ENCODE measurements at regions not wholly inside any gene's neighbourhood (a gene's known extent, or its start where the extent isn't known, plus 50 kb on each side); places are given as distances from the start of the nearest gene placed in this dataset.
A peak's percentile ranks its signal among the peaks of the same experiment; 100 is the strongest.
"Not testable (repeated sequence)": the region's sequence is repeated elsewhere in the genome, so short reads cannot be mapped to it uniquely, and the experiment has no call there.

DNA sequence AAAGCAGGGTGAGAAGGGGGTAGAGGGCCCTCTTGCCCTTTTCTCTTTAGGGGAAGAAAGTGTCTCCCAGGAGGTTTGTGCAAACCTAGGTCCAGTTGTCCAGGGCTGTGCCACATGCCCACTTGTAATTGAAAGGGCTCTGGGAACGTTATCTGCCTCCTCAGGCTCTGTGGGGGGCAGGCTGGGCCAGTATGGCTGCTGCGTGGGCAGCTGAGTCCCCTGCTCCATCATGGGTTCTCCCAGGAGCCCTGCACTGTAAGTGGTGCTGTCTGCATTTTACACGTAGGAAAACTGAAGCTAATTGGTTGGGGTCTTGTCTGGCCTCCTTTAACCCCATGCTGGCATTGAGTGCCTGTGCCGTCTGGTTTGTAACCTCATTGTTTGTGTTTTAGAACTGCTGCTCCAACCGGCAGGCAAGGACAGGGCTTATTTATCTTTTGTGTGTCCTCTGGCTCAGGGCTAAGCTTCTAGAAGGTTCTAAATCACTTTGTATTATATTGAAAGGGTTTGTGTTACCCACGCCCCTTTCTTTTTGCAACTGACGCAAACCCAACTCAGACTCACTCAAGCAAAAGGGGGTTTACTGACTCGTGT lies 117.7 kb upstream of the CIBAR2 start:
- peak overlapping the region in 1 of 2 donors; percentile 9 for H3K27ac ChIP-seq
- H3K27me3 ChIP-seq = no peaks in the 10 kb centered on the region
- H3K4me3 ChIP-seq = no peak overlapping the region
- intact Hi-C loops (cut with DNase I; ENCODE audit: low total_unique reads) = no loop called here
- H3K36me3 ChIP-seq (ENCODE audit: low read depth, missing control alignments) = no peaks in the 10 kb centered on the region
- no peak for TF ChIP-seq POLR2A (IDR thresholded peaks at IDR 0.05)
- TF ChIP-seq, protein P1, sequence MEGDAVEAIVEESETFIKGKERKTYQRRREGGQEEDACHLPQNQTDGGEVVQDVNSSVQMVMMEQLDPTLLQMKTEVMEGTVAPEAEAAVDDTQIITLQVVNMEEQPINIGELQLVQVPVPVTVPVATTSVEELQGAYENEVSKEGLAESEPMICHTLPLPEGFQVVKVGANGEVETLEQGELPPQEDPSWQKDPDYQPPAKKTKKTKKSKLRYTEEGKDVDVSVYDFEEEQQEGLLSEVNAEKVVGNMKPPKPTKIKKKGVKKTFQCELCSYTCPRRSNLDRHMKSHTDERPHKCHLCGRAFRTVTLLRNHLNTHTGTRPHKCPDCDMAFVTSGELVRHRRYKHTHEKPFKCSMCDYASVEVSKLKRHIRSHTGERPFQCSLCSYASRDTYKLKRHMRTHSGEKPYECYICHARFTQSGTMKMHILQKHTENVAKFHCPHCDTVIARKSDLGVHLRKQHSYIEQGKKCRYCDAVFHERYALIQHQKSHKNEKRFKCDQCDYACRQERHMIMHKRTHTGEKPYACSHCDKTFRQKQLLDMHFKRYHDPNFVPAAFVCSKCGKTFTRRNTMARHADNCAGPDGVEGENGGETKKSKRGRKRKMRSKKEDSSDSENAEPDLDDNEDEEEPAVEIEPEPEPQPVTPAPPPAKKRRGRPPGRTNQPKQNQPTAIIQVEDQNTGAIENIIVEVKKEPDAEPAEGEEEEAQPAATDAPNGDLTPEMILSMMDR (IDR thresholded peaks at IDR 0.05) = no peak
- WGBS, 2 donors = 59 to 65% methylated on average over 6 to 8 of the region's 8 CpGs
- H3K4me1 ChIP-seq = peaks cover 58% of the 10 kb centered on the region
- H3K9me3 ChIP-seq = no peaks in the 10 kb centered on the region
- no peak for DNase-seq

DNA sequence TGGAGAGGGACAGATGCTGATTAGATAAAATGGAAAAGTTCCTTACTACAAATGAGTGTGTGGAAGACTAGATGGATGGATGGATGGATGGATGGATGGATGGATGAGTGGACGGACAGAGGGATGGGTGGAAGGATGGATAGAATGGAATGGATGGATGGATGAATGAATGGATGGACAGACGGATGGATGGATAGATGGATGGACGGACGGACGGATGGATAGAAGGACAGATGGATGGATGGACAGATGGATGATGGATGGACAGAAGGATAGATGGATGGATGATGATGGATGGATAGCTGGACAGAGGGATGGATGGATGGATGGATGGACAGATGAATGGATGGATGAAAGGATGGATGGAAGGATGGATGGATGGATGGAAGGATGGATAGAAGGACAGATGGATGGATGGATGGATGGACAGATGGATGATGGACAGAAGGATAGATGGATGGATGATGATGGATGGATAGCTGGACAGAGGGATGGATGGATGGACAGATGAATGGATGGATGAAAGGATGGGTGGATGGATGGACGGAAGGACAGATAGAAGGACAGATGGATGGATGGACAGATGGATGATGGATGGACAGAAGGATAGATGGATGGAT lies 118.6 kb upstream of the CIBAR2 start:
- DNase-seq; intact Hi-C loops (cut with DNase I; ENCODE audit: low total_unique reads); H3K27ac ChIP-seq; H3K27me3 ChIP-seq; H3K9me3 ChIP-seq; H3K36me3 ChIP-seq (ENCODE audit: low read depth, missing control alignments); H3K4me3 ChIP-seq: not testable (repeated sequence)
- peaks cover 65% of the 10 kb centered on the region for H3K4me1 ChIP-seq
- 88 to 97% methylated on average over 6 of the region's 6 CpGs for WGBS, 2 donors

DNA sequence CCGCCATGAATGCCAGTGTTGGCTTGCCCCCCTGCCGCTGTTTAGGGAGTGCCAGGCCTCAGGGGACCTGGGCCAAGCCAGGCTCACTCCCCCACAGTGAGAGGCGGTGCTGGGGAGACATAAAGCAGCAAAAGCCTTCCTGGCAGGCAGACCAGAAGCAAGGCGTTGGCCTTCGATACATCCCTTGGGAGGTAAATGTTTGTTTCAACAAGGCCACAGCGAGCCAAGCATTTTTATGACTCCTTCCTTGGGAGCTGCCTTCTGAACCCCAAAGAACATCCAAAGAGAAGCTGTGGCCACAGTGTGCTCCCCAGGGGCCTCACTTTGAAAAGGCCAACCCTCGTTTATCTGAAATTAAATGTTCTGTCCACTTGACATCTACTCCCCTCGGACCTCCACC lies 119.7 kb upstream of the CIBAR2 start:
- DNase-seq = peak; percentile 75
- H3K4me1 ChIP-seq = peaks cover 70% of the 10 kb centered on the region
- H3K9me3 ChIP-seq = no peaks in the 10 kb centered on the region
- peak overlapping the region in 1 of 2 donors; percentile 71 for H3K27ac ChIP-seq
- H3K36me3 ChIP-seq (ENCODE audit: low read depth, missing control alignments) = no peaks in the 10 kb centered on the region
- H3K27me3 ChIP-seq = no peaks in the 10 kb centered on the region
- 35 to 49% methylated on average over 8 of the region's 8 CpGs for WGBS, 2 donors
- no peak overlapping the region for H3K4me3 ChIP-seq
- intact Hi-C loops (cut with DNase I; ENCODE audit: low total_unique reads) = no loop called here
- TF ChIP-seq, protein P1 (IDR thresholded peaks at IDR 0.05) = no peak
- no peak for TF ChIP-seq POLR2A (IDR thresholded peaks at IDR 0.05)

DNA sequence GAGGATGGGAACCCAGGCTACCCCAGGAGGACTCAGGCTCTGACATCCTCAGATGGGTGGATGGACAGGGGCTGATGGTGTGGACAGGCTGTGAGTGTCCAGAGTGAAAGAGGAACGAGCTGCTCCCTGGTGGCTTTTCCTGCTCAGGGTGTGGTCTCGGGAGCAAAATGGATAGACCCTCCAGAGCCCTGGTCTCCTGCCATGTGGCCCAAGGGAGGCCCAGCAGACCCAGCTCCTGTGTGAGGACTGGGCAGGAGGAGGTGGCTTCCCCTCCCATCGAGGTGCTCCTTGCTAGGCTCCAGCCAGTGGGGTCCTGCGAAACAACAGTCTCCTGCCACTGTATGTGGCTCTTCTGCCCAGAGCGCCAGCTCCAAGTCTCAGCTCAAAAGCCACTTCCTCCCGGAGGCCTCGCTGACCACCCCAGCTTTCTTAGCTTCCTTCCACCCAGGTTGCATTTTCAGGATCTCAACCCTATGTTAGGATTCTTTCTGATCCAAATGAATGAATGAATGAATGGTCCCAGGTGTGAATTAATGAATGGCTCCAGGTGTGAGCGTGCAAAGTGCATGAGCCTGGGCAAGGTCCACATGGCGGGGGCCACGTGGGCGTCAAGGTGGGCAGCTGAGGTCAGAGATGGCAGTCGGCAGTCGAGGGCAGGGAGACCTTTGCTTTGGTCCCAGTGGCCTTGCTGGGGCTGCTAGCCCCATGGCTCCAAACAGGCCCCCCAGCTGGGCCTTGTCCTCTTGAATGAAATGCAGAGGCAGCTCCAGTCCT lies 120.3 kb upstream of the CIBAR2 start:
- H3K36me3 ChIP-seq (ENCODE audit: low read depth, missing control alignments) = no peaks in the 10 kb centered on the region
- H3K4me3 ChIP-seq = no peak overlapping the region
- peaks cover 70% of the 10 kb centered on the region for H3K4me1 ChIP-seq
- no peaks in the 10 kb centered on the region for H3K9me3 ChIP-seq
- intact Hi-C loops (cut with DNase I; ENCODE audit: low total_unique reads) = no loop called here
- no peak for DNase-seq
- TF ChIP-seq POLR2A (IDR thresholded peaks at IDR 0.05) = no peak
- TF ChIP-seq, protein P1 (IDR thresholded peaks at IDR 0.05) = no peak
- no peaks in the 10 kb centered on the region for H3K27me3 ChIP-seq
- H3K27ac ChIP-seq = peak overlapping the region in 1 of 2 donors; percentile 71
- WGBS, 2 donors = 66 to 73% methylated on average over 8 to 13 of the region's 13 CpGs

DNA sequence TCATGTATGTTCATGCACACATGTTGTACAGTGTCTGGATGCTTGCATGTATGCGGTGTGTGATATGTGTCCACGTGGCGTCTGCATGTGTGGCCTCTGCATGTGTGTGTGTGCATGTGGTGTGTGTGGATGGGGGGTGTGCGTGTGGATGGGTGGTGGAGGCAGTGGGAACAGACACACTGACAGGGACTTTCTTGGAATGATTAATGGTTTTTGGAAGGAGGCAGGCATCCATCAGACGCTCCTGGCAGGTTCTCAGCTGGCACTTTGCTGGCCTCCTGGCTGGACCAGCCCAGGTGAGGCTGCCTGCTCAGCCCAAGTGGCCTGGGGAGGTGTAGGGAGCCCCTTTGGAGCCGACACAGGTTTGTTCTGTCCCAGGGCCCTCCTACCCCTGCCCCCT lies 121.2 kb upstream of the CIBAR2 start:
- no peak for TF ChIP-seq POLR2A (IDR thresholded peaks at IDR 0.05)
- TF ChIP-seq, protein P1 (IDR thresholded peaks at IDR 0.05) = no peak
- peaks cover 69% of the 10 kb centered on the region for H3K4me1 ChIP-seq
- peak overlapping the region in 1 of 2 donors; percentile 73 for H3K27ac ChIP-seq
- H3K4me3 ChIP-seq = no peak overlapping the region
- WGBS, 2 donors = 85 to 100% methylated on average over 2 to 6 of the region's 6 CpGs
- H3K36me3 ChIP-seq (ENCODE audit: low read depth, missing control alignments) = no peaks in the 10 kb centered on the region
- intact Hi-C loops (cut with DNase I; ENCODE audit: low total_unique reads) = no loop called here
- DNase-seq = no peak
- no peaks in the 10 kb centered on the region for H3K27me3 ChIP-seq
- H3K9me3 ChIP-seq = no peaks in the 10 kb centered on the region
